Liver (tissue), 3 donors: ENCODE measurements at regions not wholly inside any gene's neighbourhood (a gene's known extent, or its start where the extent isn't known, plus 50 kb on each side); places are given as distances from the start of the nearest gene placed in this dataset.

Experiments used
- CTCF ChIP-seq: fragments of 150-350 bp; IDR thresholded peaks from 2 replicates; pipeline ENCODE4 v1.5.1; 2017; ENCODE audit warnings: improper control_type of control experiment, low read depth, low read length; ENCODE audit not compliant: missing input control
- JUND ChIP-seq, 2 donors: IDR thresholded peaks; 2 replicates each; pipeline ENCODE4 v1.6.1; 2016; ENCODE audit warnings: antibody characterized with exemption in 2 of 2
- RAD21 ChIP-seq, 2 donors: IDR thresholded peaks; 2 replicates each; pipeline ENCODE4 v1.6.1; 2016; ENCODE audit warnings: antibody characterized with exemption in 2 of 2, mild to moderate bottlenecking in 2 of 2
- TAF1 ChIP-seq: conservative IDR thresholded peaks from 2 replicates; pipeline ENCODE4 v1.6.1; 2016; ENCODE audit warnings: antibody characterized with exemption, mild to moderate bottlenecking
- donor health status: healthy.
- donor health status: healthy.

DNA sequence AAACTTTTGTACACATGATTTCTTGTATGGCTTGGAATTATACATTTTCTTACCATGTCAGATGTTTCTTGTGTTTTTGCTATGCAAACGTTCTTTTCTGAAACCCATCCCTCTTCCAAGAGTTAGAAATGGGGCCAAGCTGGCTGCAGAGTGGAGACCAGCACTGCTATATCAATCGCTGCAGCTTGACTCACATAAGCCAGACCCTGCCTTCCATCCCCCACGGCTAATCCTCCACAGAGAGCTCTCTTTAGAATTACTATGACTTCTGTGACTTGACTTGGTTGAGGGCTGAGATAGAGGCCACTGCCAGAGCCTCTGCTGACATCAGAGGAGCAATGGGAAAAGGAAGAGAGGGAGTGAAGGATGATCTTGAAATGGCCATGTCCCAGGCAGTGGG lies 147.9 kb downstream of the DACT1 start:
- TF ChIP-seq CTCF (no peak), RAD21 (IDR thresholded peaks at IDR 0.05) (no peak), TAF1 (no peak), JUND (IDR thresholded peaks at IDR 0.05) (no peak)
